HL-60 (cell line): ENCODE measurements at regions not wholly inside any gene's neighbourhood (a gene's known extent, or its start where the extent isn't known, plus 50 kb on each side); places are given as distances from the start of the nearest gene placed in this dataset.

ENCODE experiments used
- DNase-seq, 2 experiments: peaks; one replicate each; pipeline ENCODE4 v3.0.0-alpha.2; 2010 to 2020; ENCODE audit warnings: low read depth in 1 of 2, low spot score in 1 of 2
- H3K27ac ChIP-seq: fragments of 250-450 bp; sonication (Bioruptor Pico); replicated peaks from 2 replicates; pipeline ENCODE4 v1.5.1; 2020; ENCODE audit warnings: mild to moderate bottlenecking, moderate library complexity
- H3K27me3 ChIP-seq: fragments of 250-450 bp; sonication (Bioruptor Pico); 2 replicates; pipeline ENCODE4 v1.5.1; 2021; ENCODE audit warnings: mild to moderate bottlenecking, moderate library complexity; ENCODE audit not compliant: insufficient read depth, poor library complexity, severe bottlenecking
- H3K4me3 ChIP-seq: replicated peaks from 2 replicates; pipeline ENCODE4 v1.5.1; 2011; ENCODE audit warnings: mild to moderate bottlenecking, control low read depth, low read length; ENCODE audit not compliant: insufficient read depth
- GABPA ChIP-seq: IDR thresholded peaks from 2 replicates; pipeline ENCODE4 v1.6.1; 2012; ENCODE audit warnings: low read depth
- POLR2AphosphoS5 ChIP-seq: IDR thresholded peaks from 2 replicates; pipeline ENCODE4 v1.6.1; 2012; ENCODE audit warnings: low read depth
- SPI1 ChIP-seq: IDR thresholded peaks from 2 replicates; pipeline ENCODE4 v1.6.1; 2012; ENCODE audit warnings: low read depth, mild to moderate bottlenecking, borderline replicate concordance
- TF ChIP-seq, protein P1 (sequence below): IDR thresholded peaks from 2 replicates; pipeline ENCODE4 v1.6.1; 2012; ENCODE audit warnings: low read depth; ENCODE audit not compliant: insufficient replicate concordance
- TF ChIP-seq, protein P2 (sequence below): IDR thresholded peaks from one replicate; pipeline ENCODE4 v1.5.1; 2011; ENCODE audit warnings: low read length, control low read depth, inconsistent platforms; ENCODE audit not compliant: insufficient read depth

DNA sequence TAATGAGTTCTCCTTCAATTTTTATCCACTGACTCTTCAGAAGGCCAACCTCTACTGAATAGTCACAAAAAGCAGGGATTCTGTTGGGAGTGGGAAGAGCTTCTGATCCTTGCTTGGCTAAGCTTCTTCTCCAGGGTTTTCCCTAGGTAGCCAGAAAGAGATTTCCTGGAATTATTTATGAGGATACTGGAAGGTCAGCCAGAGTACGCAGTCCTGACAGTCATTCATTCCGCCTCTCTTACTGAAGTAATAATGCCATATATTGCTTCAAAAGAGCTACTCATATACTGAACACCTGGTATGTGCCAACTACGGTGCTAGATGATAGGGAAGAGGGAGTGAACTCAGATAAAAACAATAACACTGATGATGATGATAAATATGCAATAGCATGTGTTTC is 116.1 kb downstream of the CCDC34 start:
- TF ChIP-seq GABPA, result no peak
- TF ChIP-seq, protein P1, sequence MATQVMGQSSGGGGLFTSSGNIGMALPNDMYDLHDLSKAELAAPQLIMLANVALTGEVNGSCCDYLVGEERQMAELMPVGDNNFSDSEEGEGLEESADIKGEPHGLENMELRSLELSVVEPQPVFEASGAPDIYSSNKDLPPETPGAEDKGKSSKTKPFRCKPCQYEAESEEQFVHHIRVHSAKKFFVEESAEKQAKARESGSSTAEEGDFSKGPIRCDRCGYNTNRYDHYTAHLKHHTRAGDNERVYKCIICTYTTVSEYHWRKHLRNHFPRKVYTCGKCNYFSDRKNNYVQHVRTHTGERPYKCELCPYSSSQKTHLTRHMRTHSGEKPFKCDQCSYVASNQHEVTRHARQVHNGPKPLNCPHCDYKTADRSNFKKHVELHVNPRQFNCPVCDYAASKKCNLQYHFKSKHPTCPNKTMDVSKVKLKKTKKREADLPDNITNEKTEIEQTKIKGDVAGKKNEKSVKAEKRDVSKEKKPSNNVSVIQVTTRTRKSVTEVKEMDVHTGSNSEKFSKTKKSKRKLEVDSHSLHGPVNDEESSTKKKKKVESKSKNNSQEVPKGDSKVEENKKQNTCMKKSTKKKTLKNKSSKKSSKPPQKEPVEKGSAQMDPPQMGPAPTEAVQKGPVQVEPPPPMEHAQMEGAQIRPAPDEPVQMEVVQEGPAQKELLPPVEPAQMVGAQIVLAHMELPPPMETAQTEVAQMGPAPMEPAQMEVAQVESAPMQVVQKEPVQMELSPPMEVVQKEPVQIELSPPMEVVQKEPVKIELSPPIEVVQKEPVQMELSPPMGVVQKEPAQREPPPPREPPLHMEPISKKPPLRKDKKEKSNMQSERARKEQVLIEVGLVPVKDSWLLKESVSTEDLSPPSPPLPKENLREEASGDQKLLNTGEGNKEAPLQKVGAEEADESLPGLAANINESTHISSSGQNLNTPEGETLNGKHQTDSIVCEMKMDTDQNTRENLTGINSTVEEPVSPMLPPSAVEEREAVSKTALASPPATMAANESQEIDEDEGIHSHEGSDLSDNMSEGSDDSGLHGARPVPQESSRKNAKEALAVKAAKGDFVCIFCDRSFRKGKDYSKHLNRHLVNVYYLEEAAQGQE, result no peak
- no peak for TF ChIP-seq POLR2AphosphoS5
- TF ChIP-seq, protein P2, sequence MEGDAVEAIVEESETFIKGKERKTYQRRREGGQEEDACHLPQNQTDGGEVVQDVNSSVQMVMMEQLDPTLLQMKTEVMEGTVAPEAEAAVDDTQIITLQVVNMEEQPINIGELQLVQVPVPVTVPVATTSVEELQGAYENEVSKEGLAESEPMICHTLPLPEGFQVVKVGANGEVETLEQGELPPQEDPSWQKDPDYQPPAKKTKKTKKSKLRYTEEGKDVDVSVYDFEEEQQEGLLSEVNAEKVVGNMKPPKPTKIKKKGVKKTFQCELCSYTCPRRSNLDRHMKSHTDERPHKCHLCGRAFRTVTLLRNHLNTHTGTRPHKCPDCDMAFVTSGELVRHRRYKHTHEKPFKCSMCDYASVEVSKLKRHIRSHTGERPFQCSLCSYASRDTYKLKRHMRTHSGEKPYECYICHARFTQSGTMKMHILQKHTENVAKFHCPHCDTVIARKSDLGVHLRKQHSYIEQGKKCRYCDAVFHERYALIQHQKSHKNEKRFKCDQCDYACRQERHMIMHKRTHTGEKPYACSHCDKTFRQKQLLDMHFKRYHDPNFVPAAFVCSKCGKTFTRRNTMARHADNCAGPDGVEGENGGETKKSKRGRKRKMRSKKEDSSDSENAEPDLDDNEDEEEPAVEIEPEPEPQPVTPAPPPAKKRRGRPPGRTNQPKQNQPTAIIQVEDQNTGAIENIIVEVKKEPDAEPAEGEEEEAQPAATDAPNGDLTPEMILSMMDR, result no peak
- no peak for TF ChIP-seq SPI1
- DNase-seq, result no peak
- Histone ChIP-seq H3K27me3 (no peaks in the 10 kb centered on the region), H3K27ac (no peak overlapping the region), H3K4me3 (no peak overlapping the region)

DNA sequence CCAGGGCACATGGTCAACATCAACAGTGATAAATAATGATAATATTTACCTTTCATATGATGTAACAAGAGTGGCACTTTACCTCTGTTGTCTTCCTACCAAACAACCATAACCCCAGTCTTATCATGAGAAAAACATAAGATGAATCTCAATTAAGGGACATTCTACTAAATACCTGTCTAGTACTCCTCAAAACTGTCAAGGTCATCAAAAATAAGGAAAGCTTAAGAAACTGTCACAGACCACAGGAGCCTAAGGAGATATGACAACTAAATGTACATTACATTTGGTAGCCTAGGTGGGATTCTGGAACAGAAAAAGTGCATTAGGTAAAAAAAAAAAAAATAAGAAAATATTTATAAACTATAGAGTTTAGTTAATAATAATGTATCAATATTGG is 118.1 kb downstream of the CCDC34 start:
- Histone ChIP-seq H3K27ac (no peak overlapping the region), H3K27me3 (no peaks in the 10 kb centered on the region), H3K4me3 (no peak overlapping the region)
- DNase-seq, result no peak
- TF ChIP-seq SPI1 (no peak), POLR2AphosphoS5 (no peak), GABPA (no peak)
- TF ChIP-seq, protein P1, result no peak
- TF ChIP-seq, protein P2, result no peak

DNA sequence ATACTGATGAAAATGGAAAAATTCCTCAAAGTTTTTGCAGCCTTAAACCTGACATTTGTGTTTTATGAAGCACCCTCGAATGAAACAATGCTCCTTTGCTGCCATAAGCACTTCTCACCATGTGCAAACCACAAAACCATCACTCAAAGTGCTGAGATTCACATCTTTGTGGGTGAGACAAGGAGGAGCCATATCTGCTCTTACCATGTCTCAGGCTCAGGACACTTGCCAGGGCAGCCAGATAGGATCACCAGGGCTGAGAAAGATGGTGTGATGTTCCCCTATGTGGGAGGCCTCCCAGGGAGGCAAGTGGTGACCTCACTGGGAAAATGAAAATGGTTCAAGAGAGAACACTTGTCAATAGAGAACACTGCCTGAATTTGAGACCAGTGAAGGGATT is 120.4 kb downstream of the CCDC34 start:
- no peak for DNase-seq
- TF ChIP-seq SPI1 (no peak), POLR2AphosphoS5 (no peak), GABPA (no peak)
- TF ChIP-seq, protein P2, result no peak
- TF ChIP-seq, protein P1, result no peak
- Histone ChIP-seq H3K27ac (no peak overlapping the region), H3K27me3 (no peaks in the 10 kb centered on the region), H3K4me3 (no peak overlapping the region)
